Choroid plexus epithelial cell (primary cell): ENCODE measurements at regions not wholly inside any gene's neighbourhood (a gene's known extent, or its start where the extent isn't known, plus 50 kb on each side); places are given as distances from the start of the nearest gene placed in this dataset.

ENCODE experiments used
- DNase-seq: peaks from one replicate; pipeline ENCODE4 v3.0.0-alpha.2; 2010; ENCODE audit warnings: low read depth
- H3K4me3 ChIP-seq: 2 replicates; pipeline ENCODE4 v1.5.1; 2011; ENCODE audit warnings: low read depth, mild to moderate bottlenecking, control low read depth, low read length, moderate library complexity
- TF ChIP-seq, protein P1 (sequence below): conservative IDR thresholded peaks from 2 replicates; pipeline ENCODE4 v1.5.1; 2011; ENCODE audit warnings: low read depth, mild to moderate bottlenecking, control low read depth, inconsistent platforms, low read length, moderate library complexity

- no peak for DNase-seq
- TF ChIP-seq, protein P1, sequence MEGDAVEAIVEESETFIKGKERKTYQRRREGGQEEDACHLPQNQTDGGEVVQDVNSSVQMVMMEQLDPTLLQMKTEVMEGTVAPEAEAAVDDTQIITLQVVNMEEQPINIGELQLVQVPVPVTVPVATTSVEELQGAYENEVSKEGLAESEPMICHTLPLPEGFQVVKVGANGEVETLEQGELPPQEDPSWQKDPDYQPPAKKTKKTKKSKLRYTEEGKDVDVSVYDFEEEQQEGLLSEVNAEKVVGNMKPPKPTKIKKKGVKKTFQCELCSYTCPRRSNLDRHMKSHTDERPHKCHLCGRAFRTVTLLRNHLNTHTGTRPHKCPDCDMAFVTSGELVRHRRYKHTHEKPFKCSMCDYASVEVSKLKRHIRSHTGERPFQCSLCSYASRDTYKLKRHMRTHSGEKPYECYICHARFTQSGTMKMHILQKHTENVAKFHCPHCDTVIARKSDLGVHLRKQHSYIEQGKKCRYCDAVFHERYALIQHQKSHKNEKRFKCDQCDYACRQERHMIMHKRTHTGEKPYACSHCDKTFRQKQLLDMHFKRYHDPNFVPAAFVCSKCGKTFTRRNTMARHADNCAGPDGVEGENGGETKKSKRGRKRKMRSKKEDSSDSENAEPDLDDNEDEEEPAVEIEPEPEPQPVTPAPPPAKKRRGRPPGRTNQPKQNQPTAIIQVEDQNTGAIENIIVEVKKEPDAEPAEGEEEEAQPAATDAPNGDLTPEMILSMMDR = no peak
- no peak overlapping the region for H3K4me3 ChIP-seq
Observed at GRCh38 chr12:75842090-75842489, 189.5 kb downstream of the PHLDA1 start.

GRCh38 chr12:75840994-75841355 lies 190.6 kb downstream of the PHLDA1 start:
- TF ChIP-seq, protein P1 = no peak

DNA sequence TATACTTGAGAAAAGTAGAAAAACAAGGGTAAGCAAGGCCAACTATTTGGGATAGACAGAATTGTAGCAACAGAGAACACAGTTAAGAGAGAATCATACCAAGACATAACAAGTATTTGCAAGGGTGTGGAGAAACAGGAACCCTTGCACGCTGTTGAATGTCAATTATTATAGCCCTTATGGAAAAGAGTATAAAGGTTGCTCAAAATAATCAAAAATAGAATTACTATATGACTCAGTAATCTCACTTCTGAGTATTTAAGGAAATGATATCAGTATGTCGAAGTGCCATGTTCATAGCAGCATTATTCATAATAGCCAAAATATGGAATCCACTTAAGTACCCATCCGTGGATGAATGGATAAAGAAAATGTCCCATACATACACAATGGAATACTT lies 193.3 kb downstream of the PHLDA1 start:
- no peak for DNase-seq
- TF ChIP-seq, protein P1 = no peak
- no peak overlapping the region for H3K4me3 ChIP-seq

More at GRCh38 chr12:75840994-75841355, 190.6 kb downstream of the PHLDA1 start:
- H3K4me3 ChIP-seq = no peak overlapping the region
- no peak for DNase-seq

- TF ChIP-seq, protein P1 = no peak
- DNase-seq = no peak
Observed at GRCh38 chr12:75837700-75838099, 193.9 kb downstream of the PHLDA1 start.

DNA sequence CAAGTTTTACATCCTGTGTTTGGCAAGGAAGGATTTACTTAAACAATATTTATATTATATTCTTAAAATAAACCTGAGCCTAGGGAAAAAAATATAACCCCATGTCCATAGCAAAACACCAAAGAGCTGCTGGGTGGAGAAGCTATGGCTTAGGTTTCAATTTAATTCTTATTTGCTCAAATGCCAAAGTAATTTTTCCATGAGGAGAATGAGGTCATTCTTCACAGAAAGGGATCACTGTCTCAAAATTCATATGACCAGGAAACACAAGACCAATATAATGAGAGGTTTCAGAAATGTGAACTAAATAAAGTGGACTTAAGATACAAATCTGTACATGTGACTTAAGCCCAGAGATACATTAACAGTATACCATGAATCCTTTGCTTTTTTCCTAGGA lies 195.0 kb downstream of the PHLDA1 start:
- no peak overlapping the region for H3K4me3 ChIP-seq
- TF ChIP-seq, protein P1 = no peak
- DNase-seq = no peak

More at GRCh38 chr12:75837700-75838099, 193.9 kb downstream of the PHLDA1 start:
- no peak overlapping the region for H3K4me3 ChIP-seq

- no peak overlapping the region for H3K4me3 ChIP-seq
- TF ChIP-seq, protein P1 = no peak
- DNase-seq = no peak
Observed at GRCh38 chr12:75834591-75834990, 197.0 kb downstream of the PHLDA1 start.

DNA sequence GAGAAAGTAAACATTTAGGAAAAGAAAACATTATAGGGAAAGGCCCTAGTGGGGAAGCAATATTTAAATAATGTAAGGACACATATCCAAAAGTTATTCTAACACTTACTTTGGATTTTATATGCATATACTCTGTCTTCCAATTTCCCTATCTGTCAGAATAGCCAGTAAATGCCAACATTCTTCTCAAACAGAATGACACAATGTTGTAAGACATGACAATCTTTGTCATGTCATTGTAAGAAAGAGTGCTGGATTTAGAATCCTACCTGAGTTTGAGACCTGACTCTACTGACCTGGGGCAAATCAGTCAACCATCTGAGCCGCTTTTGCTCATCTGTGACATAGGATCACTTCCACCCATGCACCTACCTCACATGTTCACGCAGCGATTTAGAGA lies 198.3 kb downstream of the PHLDA1 start:
- TF ChIP-seq, protein P1 = no peak
- no peak overlapping the region for H3K4me3 ChIP-seq
- DNase-seq = no peak
